ENCODE measurements at regions not wholly inside any gene's neighbourhood (a gene's known extent, or its start where the extent isn't known, plus 50 kb on each side); places are given as distances from the start of the nearest gene placed in this dataset.

DNA sequence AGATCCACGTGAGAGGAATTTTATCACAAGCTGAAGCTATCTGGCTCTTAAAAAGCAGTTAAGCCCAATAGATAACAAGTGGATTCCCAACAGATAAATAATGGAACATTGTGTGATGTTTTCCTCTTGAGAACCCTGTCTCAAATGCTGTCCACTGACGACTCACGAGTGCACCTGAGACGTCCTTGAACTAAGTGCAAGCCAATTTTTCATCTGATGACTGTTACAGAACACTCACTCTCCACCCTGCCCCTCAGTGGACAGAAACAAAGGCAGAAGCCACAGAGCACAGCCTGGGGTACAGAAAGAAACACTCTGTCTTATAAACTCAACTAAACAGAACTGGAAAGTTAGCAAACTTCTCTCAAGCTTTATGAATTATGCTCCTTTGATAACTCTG lies 199.5 kb downstream of the KCNN2 start:
- intact Hi-C loops (cut with DNase I): no loop called here
- DNase-seq (ENCODE audit: low spot score): no peak
- ATAC-seq: no peak

Measured in sciatic nerve (tissue), 2 donors.